Keratinocyte (primary cell): ENCODE measurements at regions not wholly inside any gene's neighbourhood (a gene's known extent, or its start where the extent isn't known, plus 50 kb on each side); places are given as distances from the start of the nearest gene placed in this dataset.

ENCODE experiments used
- DNase-seq: peaks from one replicate; pipeline ENCODE4 v3.0.0-alpha.2; 2011; ENCODE audit warnings: low read depth, missing footprints, low spot score
- FAIRE-seq: peaks from 2 replicates; lab custom pipeline; 2011; peaks lifted over from hg19 to GRCh38; lab: Jason Lieb, UNC
- H2AFZ ChIP-seq: 2 replicates; pipeline ENCODE4 v1.6.0; 2012; ENCODE audit warnings: low read length, control low read depth, inconsistent platforms; ENCODE audit not compliant: control insufficient read depth
- H3K27ac ChIP-seq: 2 replicates; pipeline ENCODE4 v1.5.1; 2011; ENCODE audit warnings: low read length; ENCODE audit not compliant: control insufficient read depth, insufficient read depth
- H3K27me3 ChIP-seq: 3 replicates; pipeline ENCODE4 v1.6.0; 2011; ENCODE audit warnings: low read length; ENCODE audit not compliant: control insufficient read depth, insufficient read depth; ENCODE audit errors: extremely low read depth
- H3K36me3 ChIP-seq, 2 experiments: 2 replicates in 1 of 2; 3 replicates in 1 of 2; pipeline ENCODE4 v1.5.1; 2011; ENCODE audit warnings: low read length in 2 of 2, mild to moderate bottlenecking in 1 of 2; ENCODE audit not compliant: control insufficient read depth in 2 of 2, insufficient read depth in 2 of 2; ENCODE audit errors: extremely low read depth in 1 of 2
- H3K4me1 ChIP-seq: 3 replicates; pipeline ENCODE4 v1.5.1; 2011; ENCODE audit warnings: low read length; ENCODE audit not compliant: control insufficient read depth, insufficient read depth; ENCODE audit errors: extremely low read depth
- H3K4me2 ChIP-seq: 3 replicates; pipeline ENCODE4 v1.6.0; 2011; ENCODE audit warnings: low read depth, low read length; ENCODE audit not compliant: control insufficient read depth, insufficient read depth; ENCODE audit errors: extremely low read depth
- H3K4me3 ChIP-seq, 3 experiments: fragments of 200-600 bp in 1 of 3; sonication (generic) in 1 of 3; 2 replicates in 2 of 3; 3 replicates in 1 of 3; pipeline ENCODE4 v1.5.1; 2011 to 2016; ENCODE audit warnings: low read length in 3 of 3, mild to moderate bottlenecking in 3 of 3, control low read depth in 2 of 3, inconsistent platforms in 1 of 3, low read depth in 1 of 3, mixed read lengths in 1 of 3, mixed run types in 1 of 3, moderate library complexity in 1 of 3; ENCODE audit not compliant: control insufficient read depth in 2 of 3, insufficient read depth in 2 of 3; ENCODE audit errors: extremely low read depth in 1 of 3
- H3K79me2 ChIP-seq: 2 replicates; pipeline ENCODE4 v1.6.0; 2012; ENCODE audit warnings: low read length; ENCODE audit not compliant: control insufficient read depth, insufficient read depth
- H3K9ac ChIP-seq: 3 replicates; pipeline ENCODE4 v1.6.0; 2011; ENCODE audit warnings: low read length; ENCODE audit not compliant: control insufficient read depth, insufficient read depth; ENCODE audit errors: extremely low read depth
- H3K9me1 ChIP-seq: 3 replicates; pipeline ENCODE4 v1.6.0; 2011; ENCODE audit warnings: low read length; ENCODE audit not compliant: control insufficient read depth, insufficient read depth; ENCODE audit errors: extremely low read depth
- H3K9me3 ChIP-seq: 2 replicates; pipeline ENCODE4 v1.5.1; 2012; ENCODE audit warnings: low read depth, low read length; ENCODE audit not compliant: control insufficient read depth
- H4K20me1 ChIP-seq: 3 replicates; pipeline ENCODE4 v1.6.0; 2011; ENCODE audit warnings: low read length; ENCODE audit not compliant: control insufficient read depth, insufficient read depth; ENCODE audit errors: extremely low read depth
- CTCF ChIP-seq, 3 experiments: IDR thresholded peaks in 1 of 3; conservative IDR thresholded peaks in 1 of 3; optimal IDR thresholded peaks in 1 of 3; 2 replicates in 2 of 3; 3 replicates in 1 of 3; pipeline versions ENCODE3 to v1.5.1; 2011; ENCODE audit warnings: low read length in 3 of 3, mild to moderate bottlenecking in 3 of 3, moderate library complexity in 2 of 3, control low read depth in 1 of 3, inconsistent platforms in 1 of 3; ENCODE audit not compliant: insufficient read depth in 2 of 3; ENCODE audit errors: extremely low read depth in 1 of 3
- EZH2 ChIP-seq: IDR thresholded peaks from one replicate; pipeline ENCODE4 v1.6.1; 2012; ENCODE audit warnings: inconsistent platforms, mild to moderate bottlenecking, low read length, moderate library complexity
- dilution Hi-C: fragments of 300-500 bp; cut with MboI; formaldehyde crosslinking; loops from one replicate; pipeline ENCODE4 v1.7.0; 2020; ENCODE audit warnings: low sequenced_read_pairs; ENCODE audit not compliant: extremely low pct_ligation_motif_present

- DNase-seq, result no peak
- no peaks in the 10 kb centered on the region for H3K9me3 ChIP-seq
- H2AFZ ChIP-seq, result no peak overlapping the region
- no peak overlapping the region for H3K9ac ChIP-seq
- dilution Hi-C loops, result no loop called here
- H3K79me2 ChIP-seq, result no peaks in the 10 kb centered on the region
- TF ChIP-seq CTCF (optimal IDR thresholded peaks at IDR 0.05 in 1 of 3, IDR thresholded peaks at IDR 0.05 in 1 of 3, conservative IDR thresholded peaks at IDR 0.05 in 1 of 3; ENCODE audit: extremely low read depth in 1 of 3, insufficient read depth in 2 of 3, low read length in 3 of 3) (no peak), EZH2 (no peak)
- H3K4me1 ChIP-seq, result peaks cover 13% of the 10 kb centered on the region
- H3K4me3 ChIP-seq, result no peak overlapping the region
- no peaks in the 10 kb centered on the region for H3K27me3 ChIP-seq
- H3K27ac ChIP-seq, result no peak overlapping the region
- FAIRE-seq, result no peak
- no peak overlapping the region for H3K4me2 ChIP-seq
- no peaks in the 10 kb centered on the region for H4K20me1 ChIP-seq
- H3K36me3 ChIP-seq, result no peaks in the 10 kb centered on the region
- H3K9me1 ChIP-seq, result no peaks in the 10 kb centered on the region
Measured at GRCh38 chrX:19176901-19177630, 54.8 kb upstream of the ADGRG2 start.

GRCh38 chrX:19177721-19178120 is 55.5 kb upstream of the ADGRG2 start:
- Histone ChIP-seq H3K27ac (no peak overlapping the region), H3K36me3 (no peaks in the 10 kb centered on the region), H3K9ac (no peak overlapping the region), H3K27me3 (no peaks in the 10 kb centered on the region), H4K20me1 (no peaks in the 10 kb centered on the region), H3K4me1 (peaks cover 13% of the 10 kb centered on the region), H2AFZ (no peak overlapping the region), H3K4me2 (no peak overlapping the region), H3K9me1 (no peaks in the 10 kb centered on the region), H3K9me3 (no peaks in the 10 kb centered on the region), H3K4me3 (no peak overlapping the region), H3K79me2 (no peaks in the 10 kb centered on the region)
- FAIRE-seq, result no peak
- no peak for DNase-seq
- dilution Hi-C loops, result no loop called here
- TF ChIP-seq CTCF (optimal IDR thresholded peaks at IDR 0.05 in 1 of 3, IDR thresholded peaks at IDR 0.05 in 1 of 3, conservative IDR thresholded peaks at IDR 0.05 in 1 of 3; ENCODE audit: extremely low read depth in 1 of 3, insufficient read depth in 2 of 3, low read length in 3 of 3), result no peak
- no peak for TF ChIP-seq EZH2
